Mucosa of descending colon (tissue), 3 donors: ENCODE measurements at regions not wholly inside any gene's neighbourhood (a gene's known extent, or its start where the extent isn't known, plus 50 kb on each side); places are given as distances from the start of the nearest gene placed in this dataset.
A peak's percentile ranks its signal among the peaks of the same experiment; 100 is the strongest.

Experiments used
- ATAC-seq: fragments of 200-7000 bp; cut with Tn5 transposase; one replicate; pipeline ENCODE4 v1.9.1; 2020; ENCODE audit warnings: mild to moderate bottlenecking, moderate library complexity
- DNase-seq, 3 donors: peaks; one replicate each; pipeline ENCODE4 v3.0.0-alpha.2; 2020
- H3K36me3 ChIP-seq: fragments of 200-600 bp; one replicate; pipeline ENCODE4 v1.8.0; 2021; ENCODE audit warnings: low read depth, mild to moderate bottlenecking
- H3K4me1 ChIP-seq: fragments of 200-600 bp; one replicate; pipeline ENCODE4 v1.8.0; 2021; ENCODE audit warnings: low read depth, mild to moderate bottlenecking
- H3K4me3 ChIP-seq: fragments of 200-600 bp; one replicate; pipeline ENCODE4 v1.8.0; 2021; ENCODE audit warnings: mild to moderate bottlenecking
- H3K9me3 ChIP-seq: fragments of 200-600 bp; one replicate; pipeline ENCODE4 v1.8.0; 2021; ENCODE audit warnings: mild to moderate bottlenecking
- CTCF ChIP-seq: fragments of 200-600 bp; IDR thresholded peaks from one replicate; pipeline ENCODE4 v1.8.0; 2022; ENCODE audit warnings: antibody characterized with exemption, mild to moderate bottlenecking
- intact Hi-C, 2 donors: fragments of 100-400 bp; cut with DNase I in 1 of 2; cut with micrococcal nuclease in 1 of 2; formaldehyde crosslinking; loops; one replicate each; pipeline versions ENCODE4 v1.11.0 to v1.11.1; 2022; cut with DNase I, micrococcal nuclease
- donor health status: DM: no; HTN: no; CAD: no; lungs with moderate emphysema.
- donor health status: DM: no; HTN: no; CAD: no.
- donor health status: DM: no; HTN: yes; CAD: no.

GRCh38 chr17:72446118-72446517 is 325.3 kb downstream of the SOX9 start:
- intact Hi-C loops, result no loop called here
- ATAC-seq, result no peak
- H3K4me3 ChIP-seq, result no peak overlapping the region

GRCh38 chr17:72446525-72447250 is 325.9 kb downstream of the SOX9 start:
- no peak for TF ChIP-seq CTCF
- intact Hi-C loops, result no loop called here
- no peaks in the 10 kb centered on the region for H3K36me3 ChIP-seq
- peaks cover 35% of the 10 kb centered on the region for H3K4me1 ChIP-seq
- H3K9me3 ChIP-seq, result no peaks in the 10 kb centered on the region
- H3K4me3 ChIP-seq, result no peak overlapping the region
- DNase-seq, result peak; percentile 80 to 90 (median 81)
- ATAC-seq, result peak; percentile 86

More at GRCh38 chr17:72446118-72446517, 325.3 kb downstream of the SOX9 start:
- no peak for TF ChIP-seq CTCF
- peaks cover 38% of the 10 kb centered on the region for H3K4me1 ChIP-seq
- no peaks in the 10 kb centered on the region for H3K9me3 ChIP-seq
- H3K36me3 ChIP-seq, result no peaks in the 10 kb centered on the region
- no peak for DNase-seq

- Histone ChIP-seq H3K4me1 (peaks cover 32% of the 10 kb centered on the region), H3K4me3 (no peak overlapping the region), H3K9me3 (no peaks in the 10 kb centered on the region), H3K36me3 (no peaks in the 10 kb centered on the region)
- ATAC-seq (no peak), DNase-seq (no peak)
- no peak for TF ChIP-seq CTCF
- intact Hi-C loops, result no loop called here
These were observed 326.4 kb downstream of the SOX9 start for GRCh38 chr17:72447251-72447640.

GRCh38 chr17:72448019-72448418 is 327.2 kb downstream of the SOX9 start:
- no peak overlapping the region for H3K4me3 ChIP-seq
- no peak for TF ChIP-seq CTCF
- intact Hi-C loops, result no loop called here
- H3K4me1 ChIP-seq, result peaks cover 31% of the 10 kb centered on the region
- no peaks in the 10 kb centered on the region for H3K36me3 ChIP-seq
- H3K9me3 ChIP-seq, result no peaks in the 10 kb centered on the region
- ATAC-seq (no peak), DNase-seq (no peak)

GRCh38 chr17:72452286-72453173 is 331.7 kb downstream of the SOX9 start:
- no peaks in the 10 kb centered on the region for H3K9me3 ChIP-seq
- ATAC-seq (peak; percentile 68), DNase-seq (no peak)
- H3K36me3 ChIP-seq, result no peaks in the 10 kb centered on the region
- no peak overlapping the region for H3K4me3 ChIP-seq
- peaks cover 9% of the 10 kb centered on the region for H3K4me1 ChIP-seq
- TF ChIP-seq CTCF, result no peak
- intact Hi-C loops, result no loop called here
